Left ventricle myocardium inferior (tissue), 1 donor: ENCODE measurements at regions not wholly inside any gene's neighbourhood (a gene's known extent, or its start where the extent isn't known, plus 50 kb on each side); places are given as distances from the start of the nearest gene placed in this dataset.

ENCODE experiments used
- DNase-seq: peaks from one replicate; pipeline ENCODE4 v3.0.0-alpha.2; 2020
- H3K27ac ChIP-seq: fragments of 200-600 bp; replicated peaks from 2 replicates; pipeline ENCODE4 v1.8.0; 2021
- H3K27me3 ChIP-seq: fragments of 200-600 bp; 2 replicates; pipeline ENCODE4 v1.8.0; 2021; ENCODE audit warnings: low read depth
- H3K36me3 ChIP-seq: fragments of 200-600 bp; 2 replicates; pipeline ENCODE4 v1.8.0; 2021
- H3K4me1 ChIP-seq: fragments of 200-600 bp; 2 replicates; pipeline ENCODE4 v1.8.0; 2021
- H3K4me3 ChIP-seq: fragments of 200-600 bp; 2 replicates; pipeline ENCODE4 v1.8.0; 2021; ENCODE audit warnings: mild to moderate bottlenecking, moderate library complexity
- H3K9me3 ChIP-seq: fragments of 200-600 bp; replicated peaks from 2 replicates; pipeline ENCODE4 v1.8.0; 2021
- CTCF ChIP-seq: fragments of 200-600 bp; IDR thresholded peaks from 2 replicates; pipeline ENCODE4 v1.8.0; 2021; ENCODE audit warnings: antibody characterized with exemption, mild to moderate bottlenecking, borderline replicate concordance
- intact Hi-C: fragments of 100-400 bp; cut with micrococcal nuclease; formaldehyde crosslinking; loops from one replicate; pipeline ENCODE4 v1.11.0; 2022
- donor health status: DM: no; HTN: yes; CAD: no; lungs with severe emphysema.

- no peak for TF ChIP-seq CTCF
- intact Hi-C loops = no loop called here
Observed at GRCh38 chr10:130848855-130849254, 462.7 kb downstream of the TCERG1L start.

GRCh38 chr10:130854151-130854550 lies 457.4 kb downstream of the TCERG1L start:
- TF ChIP-seq CTCF = no peak
- intact Hi-C loops = no loop called here
- DNase-seq = no peak
- Histone ChIP-seq H3K27ac (no peak overlapping the region), H3K4me1 (no peaks in the 10 kb centered on the region), H3K9me3 (peaks cover 52% of the 10 kb centered on the region), H3K4me3 (no peak overlapping the region), H3K27me3 (peaks cover 12% of the 10 kb centered on the region), H3K36me3 (no peaks in the 10 kb centered on the region)

More at GRCh38 chr10:130848855-130849254, 462.7 kb downstream of the TCERG1L start:
- Histone ChIP-seq H3K4me3 (no peak overlapping the region), H3K9me3 (peaks cover 31% of the 10 kb centered on the region), H3K4me1 (no peaks in the 10 kb centered on the region), H3K27me3 (peaks cover 16% of the 10 kb centered on the region), H3K36me3 (no peaks in the 10 kb centered on the region), H3K27ac (no peak overlapping the region)
- DNase-seq = no peak

GRCh38 chr10:130857631-130858295 lies 453.8 kb downstream of the TCERG1L start:
- DNase-seq = no peak
- peaks cover 12% of the 10 kb centered on the region for H3K27me3 ChIP-seq

GRCh38 chr10:130858626-130859025 lies 452.9 kb downstream of the TCERG1L start:
- TF ChIP-seq CTCF = no peak
- Histone ChIP-seq H3K9me3 (peaks cover 28% of the 10 kb centered on the region), H3K4me3 (no peak overlapping the region), H3K36me3 (no peaks in the 10 kb centered on the region), H3K4me1 (no peaks in the 10 kb centered on the region), H3K27ac (no peak overlapping the region), H3K27me3 (peaks cover 12% of the 10 kb centered on the region)
- intact Hi-C loops = no loop called here
- DNase-seq = no peak

More at GRCh38 chr10:130857631-130858295, 453.8 kb downstream of the TCERG1L start:
- intact Hi-C loops = no loop called here
- Histone ChIP-seq H3K4me1 (no peaks in the 10 kb centered on the region), H3K36me3 (no peaks in the 10 kb centered on the region), H3K4me3 (no peak overlapping the region), H3K27ac (no peak overlapping the region), H3K9me3 (peaks cover 37% of the 10 kb centered on the region)
- TF ChIP-seq CTCF = no peak

- H3K4me1 ChIP-seq = no peaks in the 10 kb centered on the region
- peaks cover 20% of the 10 kb centered on the region for H3K9me3 ChIP-seq
- DNase-seq = no peak
- H3K36me3 ChIP-seq = no peaks in the 10 kb centered on the region
- no peak overlapping the region for H3K4me3 ChIP-seq
- TF ChIP-seq CTCF = no peak
- intact Hi-C loops = no loop called here
- H3K27me3 ChIP-seq = peaks cover 12% of the 10 kb centered on the region
- no peak overlapping the region for H3K27ac ChIP-seq
Observed at GRCh38 chr10:130859427-130859826, 452.1 kb downstream of the TCERG1L start.
